K562 (cell line): ENCODE measurements at regions not wholly inside any gene's neighbourhood (a gene's known extent, or its start where the extent isn't known, plus 50 kb on each side); places are given as distances from the start of the nearest gene placed in this dataset.

Experiments
- ATAC-seq: fragments of 200-7000 bp; cut with Tn5 transposase; 3 replicates; pipeline ENCODE4 v1.9.1; 2020; ENCODE audit warnings: moderate library complexity
- BruUV-seq: library from RNA; stranded (reverse); fragments of 400-500 nt; replicated peaks from 2 replicates; lab custom pipeline; 2021; lab: Mats Ljungman, UMichigan
- CTCF ChIA-PET: fragments of 300-600 bp; formaldehyde crosslinking; extraction: SDS; loops from one replicate; lab custom pipeline; 2021; ENCODE audit warnings: low intra/inter-chr PET ratio; lab: Yijun Ruan, JAX
- POLR2A ChIA-PET: fragments of 300-600, 350-650 bp; sonication (Branson Sonifier 250); formaldehyde crosslinking; extraction: SDS; loops from one replicate; lab custom pipeline; 2021; ENCODE audit warnings: antibody characterized with exemption, inconsistent platforms; lab: Yijun Ruan, JAX
- DNase-seq, 4 experiments: peaks; one replicate each; pipeline versions ENCODE4 v3.0.0 to v3.0.0-alpha.2; 2011 to 2018; ENCODE audit warnings: low spot score in 3 of 4, mixed read lengths in 3 of 4; ENCODE audit errors: extremely low read depth in 1 of 4
- FAIRE-seq: peaks from 2 replicates; lab custom pipeline; 2011; peaks lifted over from hg19 to GRCh38; lab: Jason Lieb, UNC
- H2AFZ ChIP-seq: 2 replicates; pipeline ENCODE4 v1.6.0; 2011; ENCODE audit warnings: low read depth, low read length, control low read depth, inconsistent platforms
- H3K27ac ChIP-seq: fragments of 200-600 bp; 3 replicates; pipeline ENCODE4 v1.8.0; 2011; ENCODE audit warnings: low read depth, mild to moderate bottlenecking, control low read depth, inconsistent platforms, low read length, moderate library complexity, mixed read lengths; ENCODE audit errors: extremely low read depth
- H3K27me3 ChIP-seq, 2 experiments: fragments of 300-600 bp in 1 of 2; 2 replicates in 1 of 2; 3 replicates in 1 of 2; pipeline versions ENCODE4 v1.6.0 to v1.8.0; 2011; ENCODE audit warnings: inconsistent platforms in 2 of 2, low read length in 2 of 2, mild to moderate bottlenecking in 1 of 2, mixed read lengths in 1 of 2, moderate library complexity in 1 of 2; ENCODE audit not compliant: control insufficient read depth in 2 of 2, insufficient read depth in 2 of 2
- H3K36me3 ChIP-seq: fragments of 300-600 bp; 3 replicates; pipeline ENCODE4 v1.8.0; 2011; ENCODE audit warnings: mild to moderate bottlenecking, low read length, inconsistent platforms; ENCODE audit not compliant: control insufficient read depth, insufficient read depth
- H3K4me1 ChIP-seq, 2 experiments: fragments of 200-600 bp in 1 of 2; replicated peaks in 1 of 2; 2 replicates in 1 of 2; 3 replicates in 1 of 2; pipeline versions ENCODE4 v1.5.1 to v1.8.0; 2011; ENCODE audit warnings: inconsistent platforms in 2 of 2, low read length in 2 of 2, mild to moderate bottlenecking in 1 of 2, mixed read lengths in 1 of 2, moderate library complexity in 1 of 2; ENCODE audit not compliant: control insufficient read depth in 2 of 2, insufficient read depth in 2 of 2
- H3K4me2 ChIP-seq: 2 replicates; pipeline ENCODE4 v1.6.1; 2011; ENCODE audit warnings: low read length, control low read depth, inconsistent platforms, mixed read lengths; ENCODE audit not compliant: insufficient read depth
- H3K4me3 ChIP-seq: fragments of 200-600 bp; sonication (generic), shearing (Covaris generic); 2 replicates; pipeline ENCODE4 v1.5.1; 2016; ENCODE audit warnings: control low read depth, inconsistent platforms
- H3K79me2 ChIP-seq: fragments of 200-600 bp; 3 replicates; pipeline ENCODE4 v1.8.0; 2011; ENCODE audit warnings: low read length, inconsistent platforms; ENCODE audit not compliant: control insufficient read depth, insufficient read depth
- H3K9ac ChIP-seq, 2 experiments: 2 replicates each; pipeline versions ENCODE4 v1.6.0 to v1.6.1; 2011; ENCODE audit warnings: low read depth in 2 of 2, low read length in 2 of 2, control low read depth in 1 of 2, inconsistent platforms in 1 of 2, mild to moderate bottlenecking in 1 of 2, mixed read lengths in 1 of 2; ENCODE audit not compliant: insufficient read depth in 1 of 2
- H3K9me1 ChIP-seq: one replicate; pipeline ENCODE4 v1.6.0; 2011; ENCODE audit warnings: inconsistent platforms, mild to moderate bottlenecking, low read length, moderate library complexity; ENCODE audit not compliant: control insufficient read depth, insufficient read depth
- H3K9me3 ChIP-seq: replicated peaks from 2 replicates; pipeline ENCODE4 v1.5.1; 2011; ENCODE audit warnings: low read depth, low read length, inconsistent platforms; ENCODE audit not compliant: control insufficient read depth, insufficient read depth
- H4K20me1 ChIP-seq: replicated peaks from 2 replicates; pipeline ENCODE4 v1.6.1; 2011; ENCODE audit warnings: low read length, inconsistent platforms, mixed read lengths; ENCODE audit not compliant: control insufficient read depth, insufficient read depth
- HCFC1 ChIP-seq: IDR thresholded peaks from 2 replicates; pipeline ENCODE4 v1.6.1; 2012; ENCODE audit warnings: low read depth, low read length, improper control_type of control experiment
- HOMEZ ChIP-seq: fragments of 250-450 bp; sonication (Bioruptor Pico); IDR thresholded peaks from 2 replicates; pipeline ENCODE4 v1.4.0; 2020; ENCODE audit warnings: mild to moderate bottlenecking, moderate library complexity
- MGA ChIP-seq: fragments of 450-650 bp; IDR thresholded peaks from 2 replicates; pipeline ENCODE4 v1.6.1; 2016; ENCODE audit warnings: mild to moderate bottlenecking, moderate library complexity
- PRMT5 ChIP-seq: sonication (generic); formaldehyde crosslinking; IDR thresholded peaks from 2 replicates; pipeline ENCODE4 v1.5.0; 2020; ENCODE audit warnings: missing genetic modification reagents
- PRPF4 ChIP-seq: fragments of 200-400 bp; formaldehyde crosslinking; IDR thresholded peaks from one replicate; pipeline ENCODE4 v1.6.1; 2017; ENCODE audit warnings: low read length, low read depth, mild to moderate bottlenecking; ENCODE audit not compliant: insufficient read depth, poor library complexity, severe bottlenecking
- SRSF7 ChIP-seq: fragments of 200-400 bp; formaldehyde crosslinking; optimal IDR thresholded peaks from 2 replicates; pipeline ENCODE3; 2017; ENCODE audit warnings: mild to moderate bottlenecking, low read depth, low read length
- TEAD4 ChIP-seq, 2 experiments: sonication (generic) in 1 of 2; formaldehyde crosslinking in 1 of 2; IDR thresholded peaks; 2 replicates each; pipeline versions ENCODE4 v1.6.1 to v1.8.0; 2012 to 2022; ENCODE audit warnings: borderline replicate concordance in 1 of 2, inconsistent platforms in 1 of 2, low read length in 1 of 2, mild to moderate bottlenecking in 1 of 2, missing genetic modification reagents in 1 of 2
- WGBS: fragments of 100-300 bp; shearing (Covaris generic); methylation state at CpG from one replicate; pipeline ENCODE4 v1.1.6; 2016; ENCODE audit warnings: low coverage, mixed read lengths; ENCODE audit not compliant: insufficient coverage; ENCODE audit errors: missing lambda C conversion rate; 5-methylcytosine and 5-hydroxymethylcytosine counted together
- in situ Hi-C: fragments of 300-500 bp; cut with MboI; formaldehyde crosslinking; loops from 4 replicates; pipeline ENCODE4 v1.15.0; 2018; ENCODE audit warnings: inconsistent platforms, mixed read lengths
- intact Hi-C: fragments of 100-400 bp; cut with micrococcal nuclease; formaldehyde crosslinking; loops from 2 replicates; pipeline ENCODE4 v1.14.2; 2022

- Histone ChIP-seq H3K27me3 (peaks cover 31 to 65% of the 10 kb centered on the region in 2 experiments; a peak in 4 of 5 replicates), H3K9me1 (no peaks in the 10 kb centered on the region), H4K20me1 (peaks cover 5% of the 10 kb centered on the region; the same call in 1 of the 2 replicates), H3K9me3 (no peaks in the 10 kb centered on the region), H3K4me2 (no peak overlapping the region), H3K79me2 (no peaks in the 10 kb centered on the region), H3K36me3 (no peaks in the 10 kb centered on the region), H3K27ac (no peak overlapping the region), H3K4me1 (no peaks in the 10 kb centered on the region), H3K9ac (no peak overlapping the region), H2AFZ (no peak overlapping the region), H3K4me3 (no peak overlapping the region)
- in situ Hi-C loops (no loop called here), intact Hi-C loops (no loop called here)
- no peak for TF ChIP-seq SRSF7
- TF ChIP-seq PRMT5 (CRISPR knock-in tag), result no peak
- no peak for TF ChIP-seq HOMEZ
- no peak for TF ChIP-seq PRPF4
- no peak for TF ChIP-seq MGA
- no peak for TF ChIP-seq TEAD4 (IDR thresholded peaks at IDR 0.05; ENCODE audit: low read length)
- TF ChIP-seq TEAD4 (CRISPR knock-in tag; IDR thresholded peaks at IDR 0.05; ENCODE audit: borderline replicate concordance), result no peak
- no peak for TF ChIP-seq HCFC1
- ChIA-PET CTCF (no interaction called here), POLR2A (interaction anchor here (2.4 kb wide), 1 partner anchor 15 kb away, joined by 9 read pairs; no protein-coding TSS in a partner anchor)
- BruUV-seq, result no TSS peak
- WGBS, result under 1% methylated on average over 13 of the region's 13 CpGs
- FAIRE-seq (no peak), ATAC-seq (no peak), DNase-seq (no peak)
Observed at GRCh38 chr1:30641572-30642353, 81.6 kb downstream of the MATN1 start.
